ENCODE measurements at regions not wholly inside any gene's neighbourhood (a gene's known extent, or its start where the extent isn't known, plus 50 kb on each side); places are given as distances from the start of the nearest gene placed in this dataset.

- TF ChIP-seq, protein P1, sequence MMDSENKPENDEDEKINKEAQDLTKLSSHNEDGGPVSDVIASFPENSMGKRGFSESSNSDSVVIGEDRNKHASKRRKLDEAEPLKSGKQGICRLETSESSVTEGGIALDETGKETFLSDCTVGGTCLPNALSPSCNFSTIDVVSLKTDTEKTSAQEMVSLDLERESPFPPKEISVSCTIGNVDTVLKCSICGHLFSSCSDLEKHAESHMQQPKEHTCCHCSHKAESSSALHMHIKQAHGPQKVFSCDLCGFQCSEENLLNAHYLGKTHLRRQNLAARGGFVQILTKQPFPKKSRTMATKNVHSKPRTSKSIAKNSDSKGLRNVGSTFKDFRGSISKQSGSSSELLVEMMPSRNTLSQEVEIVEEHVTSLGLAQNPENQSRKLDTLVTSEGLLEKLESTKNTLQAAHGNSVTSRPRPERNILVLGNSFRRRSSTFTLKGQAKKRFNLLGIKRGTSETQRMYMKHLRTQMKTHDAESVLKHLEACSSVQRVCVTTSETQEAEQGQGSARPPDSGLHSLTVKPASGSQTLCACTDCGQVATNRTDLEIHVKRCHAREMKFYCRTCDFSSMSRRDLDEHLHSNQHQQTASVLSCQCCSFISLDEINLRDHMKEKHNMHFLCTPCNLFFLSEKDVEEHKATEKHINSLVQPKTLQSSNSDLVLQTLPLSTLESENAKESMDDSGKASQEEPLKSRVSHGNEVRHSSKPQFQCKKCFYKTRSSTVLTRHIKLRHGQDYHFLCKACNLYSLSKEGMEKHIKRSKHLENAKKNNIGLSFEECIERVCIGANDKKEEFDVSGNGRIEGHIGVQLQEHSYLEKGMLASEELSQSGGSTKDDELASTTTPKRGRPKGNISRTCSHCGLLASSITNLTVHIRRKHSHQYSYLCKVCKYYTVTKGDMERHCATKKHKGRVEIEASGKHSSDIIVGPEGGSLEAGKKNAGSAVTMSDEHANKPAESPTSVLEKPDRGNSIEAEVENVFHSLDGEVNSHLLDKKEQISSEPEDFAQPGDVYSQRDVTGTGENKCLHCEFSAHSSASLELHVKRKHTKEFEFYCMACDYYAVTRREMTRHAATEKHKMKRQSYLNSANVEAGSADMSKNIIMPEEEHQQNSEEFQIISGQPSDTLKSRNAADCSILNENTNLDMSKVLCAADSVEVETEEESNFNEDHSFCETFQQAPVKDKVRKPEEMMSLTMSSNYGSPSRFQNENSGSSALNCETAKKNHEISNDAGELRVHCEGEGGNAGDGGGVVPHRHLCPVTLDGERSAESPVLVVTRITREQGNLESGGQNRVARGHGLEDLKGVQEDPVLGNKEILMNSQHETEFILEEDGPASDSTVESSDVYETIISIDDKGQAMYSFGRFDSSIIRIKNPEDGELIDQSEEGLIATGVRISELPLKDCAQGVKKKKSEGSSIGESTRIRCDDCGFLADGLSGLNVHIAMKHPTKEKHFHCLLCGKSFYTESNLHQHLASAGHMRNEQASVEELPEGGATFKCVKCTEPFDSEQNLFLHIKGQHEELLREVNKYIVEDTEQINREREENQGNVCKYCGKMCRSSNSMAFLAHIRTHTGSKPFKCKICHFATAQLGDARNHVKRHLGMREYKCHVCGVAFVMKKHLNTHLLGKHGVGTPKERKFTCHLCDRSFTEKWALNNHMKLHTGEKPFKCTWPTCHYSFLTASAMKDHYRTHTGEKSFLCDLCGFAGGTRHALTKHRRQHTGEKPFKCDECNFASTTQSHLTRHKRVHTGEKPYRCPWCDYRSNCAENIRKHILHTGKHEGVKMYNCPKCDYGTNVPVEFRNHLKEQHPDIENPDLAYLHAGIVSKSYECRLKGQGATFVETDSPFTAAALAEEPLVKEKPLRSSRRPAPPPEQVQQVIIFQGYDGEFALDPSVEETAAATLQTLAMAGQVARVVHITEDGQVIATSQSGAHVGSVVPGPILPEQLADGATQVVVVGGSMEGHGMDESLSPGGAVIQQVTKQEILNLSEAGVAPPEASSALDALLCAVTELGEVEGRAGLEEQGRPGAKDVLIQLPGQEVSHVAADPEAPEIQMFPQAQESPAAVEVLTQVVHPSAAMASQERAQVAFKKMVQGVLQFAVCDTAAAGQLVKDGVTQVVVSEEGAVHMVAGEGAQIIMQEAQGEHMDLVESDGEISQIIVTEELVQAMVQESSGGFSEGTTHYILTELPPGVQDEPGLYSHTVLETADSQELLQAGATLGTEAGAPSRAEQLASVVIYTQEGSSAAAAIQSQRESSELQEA (CRISPR knock-in tag; IDR thresholded peaks at IDR 0.05; ENCODE audit: not compliant biosample characterization) = no peak
- TF ChIP-seq HOXD1 (CRISPR knock-in tag; IDR thresholded peaks at IDR 0.05) = no peak
- no peak for TF ChIP-seq HMGA1 (CRISPR knock-in tag; conservative IDR thresholded peaks at IDR 0.05)
- no peak for TF ChIP-seq RNF2 (conservative IDR thresholded peaks at IDR 0.05; ENCODE audit: low read depth)
- TF ChIP-seq, protein P2, sequence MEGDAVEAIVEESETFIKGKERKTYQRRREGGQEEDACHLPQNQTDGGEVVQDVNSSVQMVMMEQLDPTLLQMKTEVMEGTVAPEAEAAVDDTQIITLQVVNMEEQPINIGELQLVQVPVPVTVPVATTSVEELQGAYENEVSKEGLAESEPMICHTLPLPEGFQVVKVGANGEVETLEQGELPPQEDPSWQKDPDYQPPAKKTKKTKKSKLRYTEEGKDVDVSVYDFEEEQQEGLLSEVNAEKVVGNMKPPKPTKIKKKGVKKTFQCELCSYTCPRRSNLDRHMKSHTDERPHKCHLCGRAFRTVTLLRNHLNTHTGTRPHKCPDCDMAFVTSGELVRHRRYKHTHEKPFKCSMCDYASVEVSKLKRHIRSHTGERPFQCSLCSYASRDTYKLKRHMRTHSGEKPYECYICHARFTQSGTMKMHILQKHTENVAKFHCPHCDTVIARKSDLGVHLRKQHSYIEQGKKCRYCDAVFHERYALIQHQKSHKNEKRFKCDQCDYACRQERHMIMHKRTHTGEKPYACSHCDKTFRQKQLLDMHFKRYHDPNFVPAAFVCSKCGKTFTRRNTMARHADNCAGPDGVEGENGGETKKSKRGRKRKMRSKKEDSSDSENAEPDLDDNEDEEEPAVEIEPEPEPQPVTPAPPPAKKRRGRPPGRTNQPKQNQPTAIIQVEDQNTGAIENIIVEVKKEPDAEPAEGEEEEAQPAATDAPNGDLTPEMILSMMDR (CRISPR knock-in tag; IDR thresholded peaks at IDR 0.05) = no peak
- no peak for TF ChIP-seq ELF4 (CRISPR knock-in tag; IDR thresholded peaks at IDR 0.05; ENCODE audit: borderline replicate concordance)
- no peak for TF ChIP-seq NFE2L2 (IDR thresholded peaks at IDR 0.05; ENCODE audit: low read length)
- TF ChIP-seq POLR2AphosphoS5 (IDR thresholded peaks at IDR 0.05; ENCODE audit: low read depth, low read length) = no peak
- TF ChIP-seq KLF11 (CRISPR knock-in tag; IDR thresholded peaks at IDR 0.05) = no peak
- TF ChIP-seq RBM22 (optimal IDR thresholded peaks at IDR 0.05; ENCODE audit: low read length) = no peak
Observed at GRCh38 chr18:26667046-26667445, 118.7 kb upstream of the KCTD1 start (continued).
